ENCODE measurements at regions not wholly inside any gene's neighbourhood (a gene's known extent, or its start where the extent isn't known, plus 50 kb on each side); places are given as distances from the start of the nearest gene placed in this dataset.

DNA sequence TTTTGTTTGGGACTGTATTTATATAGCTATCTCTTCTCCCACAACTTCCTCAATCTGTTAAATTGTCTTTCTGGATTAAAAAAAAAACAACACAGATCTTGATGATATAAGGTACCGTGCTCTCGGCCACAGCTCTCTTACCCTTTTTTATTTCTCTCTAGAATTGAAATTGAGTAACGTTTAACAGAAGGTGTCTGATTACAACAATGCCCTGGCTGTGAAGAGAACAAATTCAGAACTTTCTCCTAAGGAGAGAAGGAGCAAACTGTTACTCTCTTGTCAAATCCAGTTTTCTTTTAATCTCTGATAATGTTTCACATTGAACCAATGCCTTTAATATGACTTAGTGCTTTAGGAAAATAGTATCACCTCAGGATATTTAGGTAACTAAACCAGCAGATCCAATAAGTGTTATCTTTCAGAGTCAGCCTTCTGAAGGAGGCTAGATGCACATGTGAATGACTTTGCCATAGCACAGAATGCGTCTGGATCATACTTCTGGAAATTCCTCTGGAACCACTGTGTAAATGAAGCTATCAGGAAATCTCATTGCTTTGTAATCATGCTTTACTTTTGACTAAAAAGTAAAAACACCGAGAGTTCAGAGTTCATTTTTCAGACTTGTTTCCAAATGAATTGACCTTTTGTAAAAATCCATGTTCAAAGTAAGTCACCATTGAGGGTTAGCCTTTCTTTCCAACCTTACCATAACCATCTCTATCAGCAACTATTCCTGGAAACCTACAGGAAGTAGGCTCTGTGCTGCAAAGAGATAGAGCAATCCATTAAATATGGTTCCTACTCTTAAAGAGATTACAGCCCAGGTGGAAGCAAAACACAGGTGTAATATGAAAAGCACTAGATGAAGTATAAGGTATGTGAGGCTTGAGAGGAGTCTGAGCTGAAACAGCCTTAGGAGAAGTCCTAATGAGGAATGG, 147.0 kb upstream of the OSR1 start:
- POLR2A ChIA-PET: interaction anchor here (0.5 to 0.6 kb wide), 2 partner anchors 397 to 1316 kb away, joined by 3 to 4 read pairs; no protein-coding TSS in a partner anchor

DNA sequence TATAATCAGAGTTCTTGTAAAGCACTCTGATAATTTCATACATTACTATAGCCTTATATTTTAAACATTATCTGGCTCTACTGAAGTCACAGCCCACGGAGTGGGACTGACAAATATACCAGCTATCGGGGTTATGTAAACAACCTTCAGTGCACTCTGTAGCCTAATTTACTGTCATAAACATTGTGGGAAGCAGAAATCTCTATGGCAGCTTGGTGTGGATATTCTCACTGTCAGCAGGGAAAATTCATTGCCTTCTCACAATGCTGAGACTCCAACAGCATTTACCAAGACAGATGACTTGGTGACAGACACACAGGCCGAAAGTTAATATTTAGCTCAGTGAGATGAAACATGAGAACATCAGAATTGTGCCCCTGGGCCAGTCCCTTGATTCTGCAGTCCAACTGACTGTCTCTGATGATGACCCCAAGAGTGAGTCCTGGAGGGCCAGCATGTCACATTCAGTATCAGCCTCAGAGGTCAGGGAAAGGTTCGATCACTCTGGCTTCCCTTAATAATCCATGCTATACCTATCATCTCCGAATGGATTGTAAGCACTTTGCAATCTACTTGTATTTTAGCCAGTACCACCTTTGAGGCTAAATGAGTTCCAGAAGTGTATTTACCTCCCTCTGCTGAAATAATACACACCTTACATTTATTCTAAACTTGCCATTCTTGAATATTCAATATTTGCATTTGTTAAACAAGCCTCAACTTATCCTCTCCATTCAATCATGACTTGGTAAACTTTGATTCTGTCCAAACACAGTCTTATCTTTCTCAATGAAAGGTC, 146.2 kb upstream of the OSR1 start:
- intact Hi-C loops (cut with micrococcal nuclease): no loop called here
- no peak for DNase-seq (ENCODE audit: unreplicated experiment)
- Mint-ChIP-seq H3K9me3 (ENCODE audit: unreplicated experiment) (no peaks in the 10 kb centered on the region), H3K27ac (ENCODE audit: low read depth, unreplicated experiment) (no peak overlapping the region), H3K4me3 (ENCODE audit: unreplicated experiment) (no peak overlapping the region), H3K4me1 (ENCODE audit: insufficient read depth, unreplicated experiment) (peaks cover 6% of the 10 kb centered on the region), H3K27me3 (ENCODE audit: insufficient read depth, unreplicated experiment) (no peaks in the 10 kb centered on the region), H3K36me3 (ENCODE audit: insufficient read depth, unreplicated experiment) (no peaks in the 10 kb centered on the region)
- ChIA-PET CTCF (interaction anchor here (0.6 kb wide), 1 partner anchor 90 kb away, joined by 4 read pairs; no protein-coding TSS in a partner anchor), POLR2A (interaction anchor here (0.6 kb wide), 2 partner anchors 84 to 398 kb away, joined by 3 read pairs; no protein-coding TSS in a partner anchor)
- TF ChIP-seq, protein P1, sequence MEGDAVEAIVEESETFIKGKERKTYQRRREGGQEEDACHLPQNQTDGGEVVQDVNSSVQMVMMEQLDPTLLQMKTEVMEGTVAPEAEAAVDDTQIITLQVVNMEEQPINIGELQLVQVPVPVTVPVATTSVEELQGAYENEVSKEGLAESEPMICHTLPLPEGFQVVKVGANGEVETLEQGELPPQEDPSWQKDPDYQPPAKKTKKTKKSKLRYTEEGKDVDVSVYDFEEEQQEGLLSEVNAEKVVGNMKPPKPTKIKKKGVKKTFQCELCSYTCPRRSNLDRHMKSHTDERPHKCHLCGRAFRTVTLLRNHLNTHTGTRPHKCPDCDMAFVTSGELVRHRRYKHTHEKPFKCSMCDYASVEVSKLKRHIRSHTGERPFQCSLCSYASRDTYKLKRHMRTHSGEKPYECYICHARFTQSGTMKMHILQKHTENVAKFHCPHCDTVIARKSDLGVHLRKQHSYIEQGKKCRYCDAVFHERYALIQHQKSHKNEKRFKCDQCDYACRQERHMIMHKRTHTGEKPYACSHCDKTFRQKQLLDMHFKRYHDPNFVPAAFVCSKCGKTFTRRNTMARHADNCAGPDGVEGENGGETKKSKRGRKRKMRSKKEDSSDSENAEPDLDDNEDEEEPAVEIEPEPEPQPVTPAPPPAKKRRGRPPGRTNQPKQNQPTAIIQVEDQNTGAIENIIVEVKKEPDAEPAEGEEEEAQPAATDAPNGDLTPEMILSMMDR (IDR thresholded peaks at IDR 0.05; ENCODE audit: unreplicated experiment): no peak
- no TSS peak for BruUV-seq (replicated peaks)

More for the DNA sequence above, 147.0 kb upstream of the OSR1 start:
- CTCF ChIA-PET: no interaction called here
- no peak overlapping the region for H3K4me3 Mint-ChIP-seq (ENCODE audit: unreplicated experiment)
- H3K4me1 Mint-ChIP-seq (ENCODE audit: insufficient read depth, unreplicated experiment): peaks cover 6% of the 10 kb centered on the region
- H3K27me3 Mint-ChIP-seq (ENCODE audit: insufficient read depth, unreplicated experiment): no peaks in the 10 kb centered on the region
- H3K36me3 Mint-ChIP-seq (ENCODE audit: insufficient read depth, unreplicated experiment): no peaks in the 10 kb centered on the region
- no peaks in the 10 kb centered on the region for H3K9me3 Mint-ChIP-seq (ENCODE audit: unreplicated experiment)
- intact Hi-C loops (cut with micrococcal nuclease): no loop called here
- H3K27ac Mint-ChIP-seq (ENCODE audit: low read depth, unreplicated experiment): no peak overlapping the region
- DNase-seq (ENCODE audit: unreplicated experiment): peak; percentile 6
- BruUV-seq (replicated peaks): no TSS peak
- TF ChIP-seq, protein P1 (IDR thresholded peaks at IDR 0.05; ENCODE audit: unreplicated experiment): no peak

DNA sequence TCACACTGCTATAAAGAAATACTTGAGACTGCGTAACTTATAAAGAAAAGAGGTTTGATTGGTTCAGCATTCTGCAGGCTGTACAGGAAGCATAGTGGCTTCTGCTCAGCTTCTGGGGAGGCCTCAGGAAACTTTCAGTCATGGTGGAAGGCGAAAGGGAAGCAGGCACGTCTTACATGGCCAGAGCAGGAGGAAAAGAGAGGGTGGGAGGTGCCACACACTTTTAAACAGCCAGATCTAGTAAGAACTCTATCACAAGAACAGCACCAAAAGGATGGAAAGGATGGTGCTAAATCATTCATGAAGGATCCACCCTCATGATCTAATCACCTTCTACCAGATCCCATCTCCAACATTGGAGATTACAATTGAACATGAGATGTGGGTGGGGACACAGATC, 145.5 kb upstream of the OSR1 start:
- ChIA-PET POLR2A (interaction anchor here (0.6 kb wide), 1 partner anchor 83 kb away, joined by 3 read pairs; no protein-coding TSS in a partner anchor), CTCF (interaction anchor here (0.6 kb wide), 2 partner anchors 76 to 89 kb away, joined by 3 to 4 read pairs; no protein-coding TSS in a partner anchor)
- no peaks in the 10 kb centered on the region for H3K9me3 Mint-ChIP-seq (ENCODE audit: unreplicated experiment)
- TF ChIP-seq, protein P1 (IDR thresholded peaks at IDR 0.05; ENCODE audit: unreplicated experiment): no peak
- no TSS peak for BruUV-seq (replicated peaks)
- no peaks in the 10 kb centered on the region for H3K27me3 Mint-ChIP-seq (ENCODE audit: insufficient read depth, unreplicated experiment)
- no peaks in the 10 kb centered on the region for H3K36me3 Mint-ChIP-seq (ENCODE audit: insufficient read depth, unreplicated experiment)
- no peak for DNase-seq (ENCODE audit: unreplicated experiment)
- no peak overlapping the region for H3K27ac Mint-ChIP-seq (ENCODE audit: low read depth, unreplicated experiment)
- no peak overlapping the region for H3K4me3 Mint-ChIP-seq (ENCODE audit: unreplicated experiment)
- peaks cover 6% of the 10 kb centered on the region for H3K4me1 Mint-ChIP-seq (ENCODE audit: insufficient read depth, unreplicated experiment)
- intact Hi-C loops (cut with micrococcal nuclease): no loop called here

DNA sequence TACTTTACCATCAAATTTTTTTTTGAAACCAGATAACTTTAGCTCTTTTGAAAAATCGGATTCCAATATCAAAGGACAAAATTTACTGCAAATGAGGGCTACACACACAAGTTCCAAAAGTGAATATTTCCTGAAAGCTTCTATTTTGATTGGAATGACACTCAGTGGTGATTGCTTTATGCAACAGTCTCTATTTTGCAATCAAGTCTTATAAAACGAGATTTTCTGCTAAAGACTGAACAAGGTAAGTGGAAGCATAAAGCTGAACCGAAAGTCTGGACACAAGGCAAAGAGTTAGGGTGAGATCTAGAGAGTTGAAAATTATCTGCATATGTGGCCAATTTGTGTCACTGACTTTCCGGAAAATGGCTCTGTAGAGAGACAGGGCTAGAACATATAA, 145.0 kb upstream of the OSR1 start:
- no TSS peak for BruUV-seq (replicated peaks)
- H3K27ac Mint-ChIP-seq (ENCODE audit: low read depth, unreplicated experiment): no peak overlapping the region
- H3K4me3 Mint-ChIP-seq (ENCODE audit: unreplicated experiment): no peak overlapping the region
- H3K36me3 Mint-ChIP-seq (ENCODE audit: insufficient read depth, unreplicated experiment): no peaks in the 10 kb centered on the region
- DNase-seq (ENCODE audit: unreplicated experiment): no peak
- H3K27me3 Mint-ChIP-seq (ENCODE audit: insufficient read depth, unreplicated experiment): no peaks in the 10 kb centered on the region
- H3K9me3 Mint-ChIP-seq (ENCODE audit: unreplicated experiment): no peaks in the 10 kb centered on the region
- intact Hi-C loops (cut with micrococcal nuclease): no loop called here
- H3K4me1 Mint-ChIP-seq (ENCODE audit: insufficient read depth, unreplicated experiment): peaks cover 6% of the 10 kb centered on the region
- TF ChIP-seq, protein P1 (IDR thresholded peaks at IDR 0.05; ENCODE audit: unreplicated experiment): no peak
- POLR2A ChIA-PET: interaction anchor here (0.8 kb wide), 1 partner anchor 10 kb away, joined by 3 read pairs; no protein-coding TSS in a partner anchor
- CTCF ChIA-PET: interaction anchor here (0.6 kb wide), 1 partner anchor 76 kb away, joined by 3 read pairs; no protein-coding TSS in a partner anchor
